Tibial nerve (tissue), 4 donors: ENCODE measurements at regions not wholly inside any gene's neighbourhood (a gene's known extent, or its start where the extent isn't known, plus 50 kb on each side); places are given as distances from the start of the nearest gene placed in this dataset.

Experiments
- DNase-seq, 2 donors: peaks; one replicate each; pipeline ENCODE4 v3.0.0-alpha.2; 2019; ENCODE audit warnings: low spot score in 2 of 2
- H3K27ac ChIP-seq, 4 donors: fragments of 200-600 bp; sonication (generic) in 3 of 4; one replicate each; pipeline ENCODE4 v1.5.1; 2017 to 2019; ENCODE audit warnings: mild to moderate bottlenecking in 1 of 4
- H3K27me3 ChIP-seq, 2 donors: fragments of 200-600 bp; sonication (generic) in 1 of 2; one replicate each; pipeline versions ENCODE4 v1.5.1 to v1.6.0; 2017 to 2019
- H3K36me3 ChIP-seq, 3 donors: fragments of 200-600 bp; sonication (generic); one replicate each; pipeline ENCODE4 v1.5.1; 2018 to 2019
- H3K4me1 ChIP-seq, 4 donors: fragments of 200-600 bp; sonication (generic) in 3 of 4; one replicate each; pipeline ENCODE4 v1.5.1; 2017 to 2019
- H3K4me3 ChIP-seq, 4 donors: fragments of 200-600 bp; sonication (generic) in 3 of 4; one replicate each; pipeline ENCODE4 v1.5.1; 2017 to 2019; ENCODE audit warnings: mild to moderate bottlenecking in 1 of 4, moderate library complexity in 1 of 4
- H3K9me3 ChIP-seq, 4 donors: fragments of 200-600 bp; sonication (generic) in 3 of 4; one replicate each; pipeline ENCODE4 v1.5.1; 2017 to 2019
- CTCF ChIP-seq, 5 experiments: fragments of 200-600 bp in 3 of 5; fragments of 450-650 bp in 2 of 5; sonication (generic) in 3 of 5; IDR thresholded peaks; one replicate each; pipeline ENCODE4 v1.5.1; 2016 to 2019; ENCODE audit warnings: antibody characterized with exemption in 5 of 5, mild to moderate bottlenecking in 3 of 5, moderate library complexity in 2 of 5
- EP300 ChIP-seq, 2 donors: sonication (generic); formaldehyde crosslinking; IDR thresholded peaks; one replicate each; pipeline ENCODE4 v1.6.1; 2017; ENCODE audit warnings: antibody characterized with exemption in 2 of 2, mild to moderate bottlenecking in 1 of 2
- POLR2A ChIP-seq, 2 donors: fragments of 450-650 bp; IDR thresholded peaks; one replicate each; pipeline ENCODE4 v1.6.1; 2017; ENCODE audit warnings: antibody characterized with exemption in 2 of 2, mild to moderate bottlenecking in 2 of 2, moderate library complexity in 2 of 2
- WGBS, 2 donors: methylation state at CpG; one replicate each; pipeline ENCODE4 v1.1.5; 2018; 5-methylcytosine and 5-hydroxymethylcytosine counted together

GRCh38 chr1:25021591-25022215, 91.6 kb upstream of the RUNX3 start:
- 80 to 82% methylated on average over 9 of the region's 9 CpGs for WGBS, 2 donors
- peak overlapping the region in 2 of 4 donors; percentile 17 to 83 for H3K27ac ChIP-seq
- no peak for TF ChIP-seq POLR2A (IDR thresholded peaks at IDR 0.05)
- no peak for TF ChIP-seq CTCF (IDR thresholded peaks at IDR 0.05)
- TF ChIP-seq EP300 (IDR thresholded peaks at IDR 0.05) = no peak
- H3K4me1 ChIP-seq = peaks cover 0 to 16% (median 6%) of the 10 kb centered on the region in 4 donors
- H3K4me3 ChIP-seq = no peak overlapping the region
- no peaks in the 10 kb centered on the region for H3K27me3 ChIP-seq
- no peaks in the 10 kb centered on the region for H3K36me3 ChIP-seq
- no peaks in the 10 kb centered on the region for H3K9me3 ChIP-seq
- no peak for DNase-seq

GRCh38 chr1:25020851-25021590, 90.9 kb upstream of the RUNX3 start:
- Histone ChIP-seq H3K36me3 (no peaks in the 10 kb centered on the region), H3K4me3 (no peak overlapping the region), H3K27ac (peak overlapping the region in 1 of 4 donors; percentile 8), H3K9me3 (no peaks in the 10 kb centered on the region), H3K4me1 (peaks cover 0 to 16% (median 6%) of the 10 kb centered on the region in 4 donors), H3K27me3 (no peaks in the 10 kb centered on the region)
- TF ChIP-seq POLR2A (IDR thresholded peaks at IDR 0.05) (no peak), CTCF (IDR thresholded peaks at IDR 0.05) (no peak), EP300 (IDR thresholded peaks at IDR 0.05) (no peak)
- WGBS, 2 donors = 81 to 86% methylated on average over 16 to 22 of the region's 22 CpGs
- no peak for DNase-seq

GRCh38 chr1:25020173-25020845, 90.2 kb upstream of the RUNX3 start:
- no peaks in the 10 kb centered on the region for H3K27me3 ChIP-seq
- DNase-seq = no peak
- H3K9me3 ChIP-seq = no peaks in the 10 kb centered on the region
- H3K4me3 ChIP-seq = no peak overlapping the region
- WGBS, 2 donors = 75 to 76% methylated on average over 8 to 11 of the region's 15 CpGs
- H3K27ac ChIP-seq = peak overlapping the region in 1 of 4 donors; percentile 8
- peaks cover 0 to 16% (median 6%) of the 10 kb centered on the region in 4 donors for H3K4me1 ChIP-seq
- TF ChIP-seq POLR2A (IDR thresholded peaks at IDR 0.05) (no peak), EP300 (IDR thresholded peaks at IDR 0.05) (no peak), CTCF (IDR thresholded peaks at IDR 0.05) (no peak)
- H3K36me3 ChIP-seq = no peaks in the 10 kb centered on the region

GRCh38 chr1:25019337-25020172, 89.5 kb upstream of the RUNX3 start:
- no peaks in the 10 kb centered on the region for H3K36me3 ChIP-seq
- TF ChIP-seq EP300 (IDR thresholded peaks at IDR 0.05) = no peak
- no peak for TF ChIP-seq POLR2A (IDR thresholded peaks at IDR 0.05)
- TF ChIP-seq CTCF (IDR thresholded peaks at IDR 0.05) = no peak
- H3K27me3 ChIP-seq = no peaks in the 10 kb centered on the region
- H3K4me1 ChIP-seq = peaks cover 0 to 16% (median 6%) of the 10 kb centered on the region in 4 donors
- no peak overlapping the region for H3K27ac ChIP-seq
- 89 to 96% methylated on average over 9 to 13 of the region's 13 CpGs for WGBS, 2 donors
- no peak for DNase-seq
- H3K9me3 ChIP-seq = no peaks in the 10 kb centered on the region
- H3K4me3 ChIP-seq = no peak overlapping the region
